Endothelial cell of umbilical vein (primary cell): ENCODE measurements at regions not wholly inside any gene's neighbourhood (a gene's known extent, or its start where the extent isn't known, plus 50 kb on each side); places are given as distances from the start of the nearest gene placed in this dataset.

Experiments
- POLR2AphosphoS5 ChIP-seq: IDR thresholded peaks from 2 replicates; pipeline ENCODE4 v1.6.1; 2012; ENCODE audit warnings: low read depth, mild to moderate bottlenecking, control low read depth, low read length, moderate library complexity; ENCODE audit not compliant: insufficient read depth
- TF ChIP-seq, protein P1 (sequence below), 2 donors: IDR thresholded peaks; 1 replicate in 1 of 2; 2 replicates in 1 of 2; pipeline ENCODE4 v1.5.1; 2011; ENCODE audit warnings: low read length in 2 of 2, mild to moderate bottlenecking in 2 of 2, moderate library complexity in 2 of 2, control low read depth in 1 of 2, inconsistent platforms in 1 of 2, low read depth in 1 of 2; ENCODE audit not compliant: insufficient read depth in 1 of 2; ENCODE audit errors: extremely low read depth in 1 of 2

DNA sequence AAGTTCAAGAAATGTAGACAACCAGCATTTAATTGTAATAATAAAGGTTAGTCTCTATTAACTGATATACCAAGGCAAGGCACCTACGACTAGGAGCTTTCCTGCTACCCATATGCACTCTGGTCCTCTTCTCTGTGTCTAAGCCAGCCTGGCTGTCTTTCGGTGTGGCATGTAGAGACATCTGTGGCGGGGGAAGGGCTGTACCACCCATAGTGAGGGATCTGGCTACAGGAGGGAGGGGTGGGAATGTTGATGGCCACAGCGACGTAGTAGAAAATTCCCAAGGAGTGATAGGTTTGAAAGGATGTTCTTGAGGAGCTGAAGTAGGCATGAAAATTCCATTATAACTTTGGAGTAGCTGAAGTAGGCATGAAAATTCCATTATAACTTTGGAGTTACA, 344.2 kb downstream of the ATP23 start:
- TF ChIP-seq, protein P1, sequence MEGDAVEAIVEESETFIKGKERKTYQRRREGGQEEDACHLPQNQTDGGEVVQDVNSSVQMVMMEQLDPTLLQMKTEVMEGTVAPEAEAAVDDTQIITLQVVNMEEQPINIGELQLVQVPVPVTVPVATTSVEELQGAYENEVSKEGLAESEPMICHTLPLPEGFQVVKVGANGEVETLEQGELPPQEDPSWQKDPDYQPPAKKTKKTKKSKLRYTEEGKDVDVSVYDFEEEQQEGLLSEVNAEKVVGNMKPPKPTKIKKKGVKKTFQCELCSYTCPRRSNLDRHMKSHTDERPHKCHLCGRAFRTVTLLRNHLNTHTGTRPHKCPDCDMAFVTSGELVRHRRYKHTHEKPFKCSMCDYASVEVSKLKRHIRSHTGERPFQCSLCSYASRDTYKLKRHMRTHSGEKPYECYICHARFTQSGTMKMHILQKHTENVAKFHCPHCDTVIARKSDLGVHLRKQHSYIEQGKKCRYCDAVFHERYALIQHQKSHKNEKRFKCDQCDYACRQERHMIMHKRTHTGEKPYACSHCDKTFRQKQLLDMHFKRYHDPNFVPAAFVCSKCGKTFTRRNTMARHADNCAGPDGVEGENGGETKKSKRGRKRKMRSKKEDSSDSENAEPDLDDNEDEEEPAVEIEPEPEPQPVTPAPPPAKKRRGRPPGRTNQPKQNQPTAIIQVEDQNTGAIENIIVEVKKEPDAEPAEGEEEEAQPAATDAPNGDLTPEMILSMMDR (IDR thresholded peaks at IDR 0.05; ENCODE audit: extremely low read depth in 1 of 2, insufficient read depth in 1 of 2, low read depth in 1 of 2, low read length in 2 of 2), result no peak
- no peak for TF ChIP-seq POLR2AphosphoS5
